ENCODE measurements at regions not wholly inside any gene's neighbourhood (a gene's known extent, or its start where the extent isn't known, plus 50 kb on each side); places are given as distances from the start of the nearest gene placed in this dataset.

DNA sequence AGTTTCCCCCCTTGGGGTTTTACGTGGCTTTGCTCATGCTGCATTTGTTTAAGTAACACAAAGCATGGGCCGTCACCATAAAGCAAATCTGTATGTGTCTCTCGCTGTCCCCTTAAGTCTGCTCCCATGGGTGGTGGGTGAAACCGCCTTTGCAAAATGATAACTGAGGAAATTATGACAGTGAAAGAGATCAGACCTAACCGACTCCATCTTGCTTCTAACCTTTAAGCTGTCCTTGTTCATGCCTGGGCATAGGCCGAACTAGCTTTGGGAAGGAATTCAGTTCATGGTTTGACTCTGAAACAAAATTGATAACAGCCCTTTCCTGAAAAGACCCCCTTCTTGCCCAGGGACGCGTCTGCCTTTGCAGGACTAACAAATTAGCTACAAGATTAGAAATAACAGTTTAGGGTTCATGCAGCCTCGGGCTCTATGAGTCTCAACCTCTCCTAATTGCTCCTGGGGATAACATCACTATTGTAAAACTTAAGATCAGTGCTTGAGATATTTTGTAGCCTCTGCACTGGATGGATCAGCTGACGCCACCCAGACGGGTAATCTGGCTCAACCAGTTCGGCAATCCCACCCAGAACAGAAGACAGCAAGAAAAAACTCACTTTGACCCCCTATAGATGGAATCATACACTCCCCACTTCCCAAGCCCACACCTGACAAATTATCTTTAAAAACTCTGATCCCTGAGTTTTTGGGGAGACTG lies 623.7 kb downstream of the TYW1 start:
- peaks cover under 1% of the 10 kb centered on the region for H3K4me1 ChIP-seq (ENCODE audit: insufficient read depth, low read length, poor library complexity, severe bottlenecking)
- ChIA-PET POLR2A (ENCODE audit: low non-redundant PET) (no interaction called here), CTCF (no interaction called here)
- BruUV-seq (replicated peaks), result no TSS peak
- no peaks in the 10 kb centered on the region for H3K27me3 ChIP-seq (replicated peaks; ENCODE audit: insufficient read depth, low read depth, low read length, poor library complexity)
- H3K9me3 ChIP-seq (ENCODE audit: low read depth, low read length, poor library complexity, severe bottlenecking), result no peaks in the 10 kb centered on the region
- no peak overlapping the region for H3K4me3 ChIP-seq (ENCODE audit: low read depth, low read length, poor library complexity, severe bottlenecking)
- no peaks in the 10 kb centered on the region for H3K36me3 ChIP-seq (ENCODE audit: insufficient read depth, low read length, poor library complexity, severe bottlenecking)
- intact Hi-C loops (cut with micrococcal nuclease; ENCODE audit: unreplicated experiment), result loop anchor here (10.0 kb wide), 2 partner anchors 246 to 294 kb away; no protein-coding TSS in a partner anchor
- TF ChIP-seq, protein P1, sequence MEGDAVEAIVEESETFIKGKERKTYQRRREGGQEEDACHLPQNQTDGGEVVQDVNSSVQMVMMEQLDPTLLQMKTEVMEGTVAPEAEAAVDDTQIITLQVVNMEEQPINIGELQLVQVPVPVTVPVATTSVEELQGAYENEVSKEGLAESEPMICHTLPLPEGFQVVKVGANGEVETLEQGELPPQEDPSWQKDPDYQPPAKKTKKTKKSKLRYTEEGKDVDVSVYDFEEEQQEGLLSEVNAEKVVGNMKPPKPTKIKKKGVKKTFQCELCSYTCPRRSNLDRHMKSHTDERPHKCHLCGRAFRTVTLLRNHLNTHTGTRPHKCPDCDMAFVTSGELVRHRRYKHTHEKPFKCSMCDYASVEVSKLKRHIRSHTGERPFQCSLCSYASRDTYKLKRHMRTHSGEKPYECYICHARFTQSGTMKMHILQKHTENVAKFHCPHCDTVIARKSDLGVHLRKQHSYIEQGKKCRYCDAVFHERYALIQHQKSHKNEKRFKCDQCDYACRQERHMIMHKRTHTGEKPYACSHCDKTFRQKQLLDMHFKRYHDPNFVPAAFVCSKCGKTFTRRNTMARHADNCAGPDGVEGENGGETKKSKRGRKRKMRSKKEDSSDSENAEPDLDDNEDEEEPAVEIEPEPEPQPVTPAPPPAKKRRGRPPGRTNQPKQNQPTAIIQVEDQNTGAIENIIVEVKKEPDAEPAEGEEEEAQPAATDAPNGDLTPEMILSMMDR (conservative IDR thresholded peaks at IDR 0.05; ENCODE audit: low read depth, low read length), result no peak
- no peak for TF ChIP-seq EZH2 (IDR thresholded peaks at IDR 0.05; ENCODE audit: borderline replicate concordance, low read depth, low read length, poor library complexity, severe bottlenecking)
- H3K27ac ChIP-seq (ENCODE audit: low read depth, low read length, poor library complexity, severe bottlenecking), result no peak overlapping the region
- DNase-seq (ENCODE audit: low spot score), result no peak

DNA sequence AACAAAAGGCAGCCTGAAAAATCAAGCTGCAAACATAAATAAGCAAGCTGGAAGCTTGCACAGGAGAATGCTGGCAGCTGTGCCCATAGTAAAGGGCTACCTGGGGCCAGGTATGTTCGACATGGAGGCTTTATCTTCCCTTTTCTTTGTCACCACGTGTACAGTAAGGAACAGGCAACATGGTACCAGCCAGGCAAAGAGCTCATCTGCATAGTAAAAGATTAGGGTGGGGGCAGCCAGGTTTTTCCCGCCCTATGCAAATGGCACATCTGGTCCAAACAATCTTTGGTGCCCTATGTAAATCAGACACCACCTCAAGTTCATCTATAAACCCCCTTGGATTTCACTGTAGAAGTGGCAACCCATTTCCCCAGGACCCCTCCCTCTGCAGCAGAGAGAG lies 625.1 kb downstream of the TYW1 start:
- intact Hi-C loops (cut with micrococcal nuclease; ENCODE audit: unreplicated experiment), result loop anchor here (10.0 kb wide), 2 partner anchors 247 to 293 kb away; no protein-coding TSS in a partner anchor
- no TSS peak for BruUV-seq (replicated peaks)
- Histone ChIP-seq H3K27me3 (replicated peaks; ENCODE audit: insufficient read depth, low read depth, low read length, poor library complexity) (no peaks in the 10 kb centered on the region), H3K4me1 (ENCODE audit: insufficient read depth, low read length, poor library complexity, severe bottlenecking) (peaks cover 7% of the 10 kb centered on the region), H3K9me3 (ENCODE audit: low read depth, low read length, poor library complexity, severe bottlenecking) (no peaks in the 10 kb centered on the region), H3K36me3 (ENCODE audit: insufficient read depth, low read length, poor library complexity, severe bottlenecking) (no peaks in the 10 kb centered on the region), H3K4me3 (ENCODE audit: low read depth, low read length, poor library complexity, severe bottlenecking) (no peak overlapping the region), H3K27ac (ENCODE audit: low read depth, low read length, poor library complexity, severe bottlenecking) (no peak overlapping the region)
- DNase-seq (ENCODE audit: low spot score), result no peak
- ChIA-PET CTCF (no interaction called here), POLR2A (ENCODE audit: low non-redundant PET) (no interaction called here)
- no peak for TF ChIP-seq EZH2 (IDR thresholded peaks at IDR 0.05; ENCODE audit: borderline replicate concordance, low read depth, low read length, poor library complexity, severe bottlenecking)
- TF ChIP-seq, protein P1 (conservative IDR thresholded peaks at IDR 0.05; ENCODE audit: low read depth, low read length), result no peak

DNA sequence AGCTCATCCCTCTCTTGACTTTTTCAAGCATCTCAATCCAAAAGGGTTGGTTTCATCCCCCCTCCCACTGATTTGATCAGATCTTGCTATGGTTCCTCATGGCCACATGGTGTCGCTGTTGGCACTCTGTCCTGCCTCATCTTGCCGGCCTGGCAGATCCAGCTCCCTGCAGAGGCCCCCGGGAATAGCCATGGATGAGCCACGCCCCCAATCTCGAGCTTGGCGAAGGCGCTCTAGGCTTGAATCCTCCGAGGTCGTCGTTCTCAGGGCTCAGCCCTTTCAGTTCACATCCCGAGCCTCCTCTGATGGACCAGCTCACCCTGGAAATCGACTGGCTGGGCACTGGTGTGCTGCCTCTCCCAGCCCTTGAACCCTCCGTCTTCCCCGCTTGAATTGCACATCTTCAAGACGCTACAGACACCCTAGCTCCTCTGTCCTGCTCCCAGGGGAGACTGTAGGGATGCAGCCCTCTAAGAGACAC lies 628.7 kb downstream of the TYW1 start:
- TF ChIP-seq EZH2 (IDR thresholded peaks at IDR 0.05; ENCODE audit: borderline replicate concordance, low read depth, low read length, poor library complexity, severe bottlenecking), result no peak
- TF ChIP-seq, protein P1 (conservative IDR thresholded peaks at IDR 0.05; ENCODE audit: low read depth, low read length), result peak; percentile 93
- ChIA-PET CTCF (interaction anchor here (0.5 to 1.3 kb wide), 5 partner anchors 10 to 325 kb away, joined by 3 to 19 read pairs (median 3); no protein-coding TSS in a partner anchor), POLR2A (ENCODE audit: low non-redundant PET) (no interaction called here)
- intact Hi-C loops (cut with micrococcal nuclease; ENCODE audit: unreplicated experiment), result loop anchor here (1.0 to 10.0 kb wide), 5 partner anchors 140 to 547 kb away; no protein-coding TSS in a partner anchor
- Histone ChIP-seq H3K4me3 (ENCODE audit: low read depth, low read length, poor library complexity, severe bottlenecking) (peak overlapping the region; percentile 35), H3K4me1 (ENCODE audit: insufficient read depth, low read length, poor library complexity, severe bottlenecking) (peaks cover 7% of the 10 kb centered on the region), H3K27me3 (replicated peaks; ENCODE audit: insufficient read depth, low read depth, low read length, poor library complexity) (no peaks in the 10 kb centered on the region), H3K9me3 (ENCODE audit: low read depth, low read length, poor library complexity, severe bottlenecking) (no peaks in the 10 kb centered on the region), H3K27ac (ENCODE audit: low read depth, low read length, poor library complexity, severe bottlenecking) (no peak overlapping the region), H3K36me3 (ENCODE audit: insufficient read depth, low read length, poor library complexity, severe bottlenecking) (no peaks in the 10 kb centered on the region)
- no TSS peak for BruUV-seq (replicated peaks)
- peak; percentile 91 for DNase-seq (ENCODE audit: low spot score)

All from A673 (cell line).